DND-41 (cell line): ENCODE measurements at regions not wholly inside any gene's neighbourhood (a gene's known extent, or its start where the extent isn't known, plus 50 kb on each side); places are given as distances from the start of the nearest gene placed in this dataset.

Experiments used
- EZH2 ChIP-seq: IDR thresholded peaks from 3 replicates; pipeline ENCODE4 v1.6.1; 2012; ENCODE audit warnings: borderline replicate concordance, low read depth, mild to moderate bottlenecking, moderate library complexity, low read length, inconsistent platforms; ENCODE audit not compliant: severe bottlenecking
- TF ChIP-seq, protein P1 (sequence below): IDR thresholded peaks from 2 replicates; pipeline ENCODE4 v1.5.1; 2012; ENCODE audit warnings: borderline replicate concordance, low read length, moderate library complexity, mild to moderate bottlenecking; ENCODE audit not compliant: poor library complexity, severe bottlenecking; ENCODE audit errors: extremely low read depth

DNA sequence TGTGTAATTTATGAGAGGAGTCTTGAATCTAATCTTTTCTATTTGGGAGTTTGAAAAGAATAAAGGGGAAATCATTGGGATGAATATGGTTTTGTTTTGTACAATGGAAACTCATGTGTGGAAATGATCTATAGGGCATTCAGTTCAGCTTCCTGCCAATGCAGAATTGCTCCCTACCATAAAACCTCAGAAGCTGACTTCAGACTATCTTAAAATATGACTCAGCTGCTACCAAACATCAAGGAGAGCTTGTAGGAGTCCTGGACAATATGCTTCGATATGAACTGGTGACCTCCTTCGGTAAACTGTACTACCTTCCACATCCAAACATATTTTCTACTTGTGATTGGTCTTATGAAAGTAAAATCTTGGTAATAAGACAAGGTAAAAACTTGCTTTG lies 160.6 kb downstream of the CAPZA3 start:
- no peak for TF ChIP-seq EZH2
- TF ChIP-seq, protein P1, sequence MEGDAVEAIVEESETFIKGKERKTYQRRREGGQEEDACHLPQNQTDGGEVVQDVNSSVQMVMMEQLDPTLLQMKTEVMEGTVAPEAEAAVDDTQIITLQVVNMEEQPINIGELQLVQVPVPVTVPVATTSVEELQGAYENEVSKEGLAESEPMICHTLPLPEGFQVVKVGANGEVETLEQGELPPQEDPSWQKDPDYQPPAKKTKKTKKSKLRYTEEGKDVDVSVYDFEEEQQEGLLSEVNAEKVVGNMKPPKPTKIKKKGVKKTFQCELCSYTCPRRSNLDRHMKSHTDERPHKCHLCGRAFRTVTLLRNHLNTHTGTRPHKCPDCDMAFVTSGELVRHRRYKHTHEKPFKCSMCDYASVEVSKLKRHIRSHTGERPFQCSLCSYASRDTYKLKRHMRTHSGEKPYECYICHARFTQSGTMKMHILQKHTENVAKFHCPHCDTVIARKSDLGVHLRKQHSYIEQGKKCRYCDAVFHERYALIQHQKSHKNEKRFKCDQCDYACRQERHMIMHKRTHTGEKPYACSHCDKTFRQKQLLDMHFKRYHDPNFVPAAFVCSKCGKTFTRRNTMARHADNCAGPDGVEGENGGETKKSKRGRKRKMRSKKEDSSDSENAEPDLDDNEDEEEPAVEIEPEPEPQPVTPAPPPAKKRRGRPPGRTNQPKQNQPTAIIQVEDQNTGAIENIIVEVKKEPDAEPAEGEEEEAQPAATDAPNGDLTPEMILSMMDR, result no peak
